HCT116 (cell line): ENCODE measurements at regions not wholly inside any gene's neighbourhood (a gene's known extent, or its start where the extent isn't known, plus 50 kb on each side); places are given as distances from the start of the nearest gene placed in this dataset.

ENCODE experiments used
- ATAC-seq: fragments of 200-7000 bp; cut with Tn5 transposase; 2 replicates; pipeline ENCODE4 v1.9.1; 2020; ENCODE audit warnings: mild to moderate bottlenecking, moderate library complexity
- BruUV-seq: library from RNA; stranded (reverse); fragments of 400-500 nt; replicated peaks from 2 replicates; lab custom pipeline; 2021; lab: Mats Ljungman, UMichigan
- CTCF ChIA-PET: fragments of 300-600 bp; sonication (Branson Sonifier 250); formaldehyde crosslinking; loops from one replicate; lab custom pipeline; 2021; ENCODE audit warnings: antibody characterized with exemption; lab: Charles Lee
- POLR2A ChIA-PET: fragments of 300-600, 350-600 bp; sonication (Branson Sonifier 250); formaldehyde crosslinking; loops from one replicate; lab custom pipeline; 2021; ENCODE audit warnings: antibody characterized with exemption; lab: Charles Lee
- RAD21 ChIA-PET, 2 experiments: fragments of 300-600 bp; sonication (Branson Sonifier 250); formaldehyde crosslinking; loops; one replicate each; lab custom pipeline; 2023; ENCODE audit warnings: low total read pairs in 2 of 2; ENCODE audit not compliant: uncharacterized antibody in 2 of 2, unreplicated experiment in 2 of 2, low non-redundant PET in 1 of 2; lab: Charles Lee
- DNase-seq: peaks from one replicate; pipeline ENCODE4 v3.0.0-alpha.2; 2010; ENCODE audit warnings: low read depth, low spot score
- H2AFZ ChIP-seq: fragments of 200-600 bp; shearing (Covaris generic), sonication (generic); 2 replicates; pipeline ENCODE4 v1.6.1; 2017; ENCODE audit warnings: low read depth, mixed run types, mixed read lengths, antibody characterized with exemption, low read length; ENCODE audit not compliant: poor library complexity, severe bottlenecking
- H3K27ac ChIP-seq: 2 replicates; pipeline ENCODE4 v1.5.1; 2012; ENCODE audit warnings: low read depth, low read length
- H3K27me3 ChIP-seq: fragments of 200-600 bp; sonication (generic); 2 replicates; pipeline ENCODE4 v1.6.1; 2016; ENCODE audit warnings: mixed run types, low read length, mixed read lengths; ENCODE audit not compliant: insufficient read depth
- H3K36me3 ChIP-seq, 2 experiments: fragments of 200-500 bp in 1 of 2; fragments of 200-600 bp in 1 of 2; sonication (Bioruptor generic) in 1 of 2; sonication (generic) in 1 of 2; 2 replicates each; pipeline versions ENCODE4 v1.5.1 to v1.6.1; 2014 to 2016; ENCODE audit warnings: low read length in 2 of 2, inconsistent platforms in 1 of 2, mixed read lengths in 1 of 2, mixed run types in 1 of 2; ENCODE audit not compliant: insufficient read depth in 2 of 2, control insufficient read depth in 1 of 2
- H3K4me1 ChIP-seq, 2 experiments: fragments of 200-600 bp in 1 of 2; sonication (generic) in 1 of 2; 2 replicates each; pipeline versions ENCODE4 v1.5.1 to v1.6.1; 2012 to 2017; ENCODE audit warnings: low read length in 2 of 2, inconsistent platforms in 1 of 2, mild to moderate bottlenecking in 1 of 2, mixed read lengths in 1 of 2, mixed run types in 1 of 2, moderate library complexity in 1 of 2; ENCODE audit not compliant: insufficient read depth in 2 of 2, control insufficient read depth in 1 of 2
- H3K4me2 ChIP-seq: fragments of 200-600 bp; sonication (generic); 2 replicates; pipeline ENCODE4 v1.6.1; 2017; ENCODE audit warnings: mixed run types, low read length, mixed read lengths
- H3K4me3 ChIP-seq, 2 experiments: fragments of 200-600 bp in 1 of 2; sonication (generic) in 1 of 2; replicated peaks in 1 of 2; 2 replicates each; pipeline ENCODE4 v1.5.1; 2011 to 2016; ENCODE audit warnings: low read length in 2 of 2, control low read depth in 1 of 2, low read depth in 1 of 2, mild to moderate bottlenecking in 1 of 2, mixed read lengths in 1 of 2, mixed run types in 1 of 2
- H3K79me2 ChIP-seq: fragments of 200-600 bp; sonication (generic); 2 replicates; pipeline ENCODE4 v1.6.1; 2017; ENCODE audit warnings: mild to moderate bottlenecking, mixed run types, low read length, moderate library complexity, mixed read lengths; ENCODE audit not compliant: insufficient read depth
- H3K9ac ChIP-seq: fragments of 200-600 bp; sonication (generic); 2 replicates; pipeline ENCODE4 v1.6.1; 2016; ENCODE audit warnings: low read length, mixed read lengths
- H3K9me2 ChIP-seq: fragments of 200-600 bp; sonication (generic), shearing (Covaris generic); 2 replicates; pipeline ENCODE4 v1.6.1; 2017; ENCODE audit warnings: mixed run types, mild to moderate bottlenecking, moderate library complexity; ENCODE audit not compliant: insufficient read depth
- H3K9me3 ChIP-seq, 2 experiments: fragments of 200-500 bp in 1 of 2; fragments of 200-600 bp in 1 of 2; sonication (Bioruptor generic) in 1 of 2; sonication (generic) in 1 of 2; 2 replicates each; pipeline ENCODE4 v1.6.1; 2014 to 2017; ENCODE audit warnings: low read length in 2 of 2, mixed read lengths in 2 of 2, inconsistent platforms in 1 of 2, low read depth in 1 of 2, mild to moderate bottlenecking in 1 of 2, mixed run types in 1 of 2, moderate library complexity in 1 of 2; ENCODE audit not compliant: control insufficient read depth in 1 of 2, insufficient read depth in 1 of 2
- H4K20me1 ChIP-seq: fragments of 200-600 bp; sonication (generic), shearing (Covaris generic); 2 replicates; pipeline ENCODE4 v1.6.1; 2017; ENCODE audit warnings: mixed run types, mild to moderate bottlenecking, moderate library complexity; ENCODE audit not compliant: insufficient read depth
- CTCF ChIP-seq, 3 experiments: fragments of 200-600 bp in 1 of 3; sonication (generic) in 1 of 3; IDR thresholded peaks in 2 of 3; conservative IDR thresholded peaks in 1 of 3; 2 replicates each; pipeline ENCODE4 v1.5.1; 2012 to 2017; ENCODE audit warnings: low read depth in 2 of 3, low read length in 2 of 3, antibody characterized with exemption in 1 of 3, borderline replicate concordance in 1 of 3, control low read depth in 1 of 3, mild to moderate bottlenecking in 1 of 3, mixed read lengths in 1 of 3, mixed run types in 1 of 3, moderate library complexity in 1 of 3; ENCODE audit not compliant: insufficient read depth in 1 of 3
- EGR1 ChIP-seq: IDR thresholded peaks from 2 replicates; pipeline ENCODE4 v1.6.1; 2012; ENCODE audit warnings: low read depth
- ELF1 ChIP-seq: IDR thresholded peaks from 2 replicates; pipeline ENCODE4 v1.6.1; 2012; ENCODE audit warnings: low read depth, borderline replicate concordance
- FOSL1 ChIP-seq: IDR thresholded peaks from 2 replicates; pipeline ENCODE4 v1.6.1; 2012; ENCODE audit warnings: low read depth
- JUND ChIP-seq: IDR thresholded peaks from 2 replicates; pipeline ENCODE4 v1.6.1; 2012
- POLR2A ChIP-seq: IDR thresholded peaks from 2 replicates; pipeline ENCODE4 v1.7.0; 2011; ENCODE audit warnings: borderline replicate concordance; ENCODE audit not compliant: insufficient read depth, insufficient read length; ENCODE audit errors: extremely low read depth
- RAD21 ChIP-seq: IDR thresholded peaks from 2 replicates; pipeline ENCODE4 v1.6.1; 2012; ENCODE audit warnings: low read depth, mild to moderate bottlenecking
- REST ChIP-seq: IDR thresholded peaks from 2 replicates; pipeline ENCODE4 v1.6.1; 2012; ENCODE audit warnings: low read depth
- YY1 ChIP-seq: IDR thresholded peaks from 2 replicates; pipeline ENCODE4 v1.6.1; 2011; ENCODE audit warnings: low read length, low read depth, moderate library complexity, mild to moderate bottlenecking; ENCODE audit not compliant: insufficient replicate concordance; ENCODE audit errors: extremely low read depth
- ZFX ChIP-seq: fragments of 450-650 bp; IDR thresholded peaks from 2 replicates; pipeline ENCODE4 v1.6.1; 2017
- intact Hi-C: fragments of 100-400 bp; cut with micrococcal nuclease; formaldehyde crosslinking; loops from 2 replicates; pipeline ENCODE4 v1.10.0; 2022

DNA sequence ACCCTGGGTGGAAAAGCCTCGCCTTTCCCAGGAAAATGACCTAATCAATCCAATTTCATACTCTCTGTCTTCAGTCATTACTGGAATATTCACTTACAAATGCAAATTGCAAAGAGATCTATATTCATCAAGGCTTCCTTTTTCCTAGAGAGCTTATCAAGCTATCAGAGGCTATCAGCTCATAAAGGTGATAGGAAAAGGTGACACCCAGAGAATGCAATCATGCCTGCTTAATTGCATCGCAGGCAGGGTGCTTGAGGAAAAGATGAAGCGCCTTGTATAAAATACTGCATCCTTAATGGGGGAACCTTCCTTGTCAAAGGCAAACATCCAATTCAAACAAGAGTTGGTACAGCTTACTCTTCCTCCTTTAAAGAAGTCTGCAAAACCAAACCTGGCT, 59.7 kb downstream of the SHANK2 start:
- ATAC-seq = no peak

More for the DNA sequence above, 59.7 kb downstream of the SHANK2 start:
- TF ChIP-seq REST (no peak), POLR2A (no peak), CTCF (IDR thresholded peaks at IDR 0.05 in 2 of 3, conservative IDR thresholded peaks at IDR 0.05 in 1 of 3; ENCODE audit: borderline replicate concordance in 1 of 3, insufficient read depth in 1 of 3, low read depth in 2 of 3, low read length in 2 of 3) (no peak), JUND (no peak), ELF1 (no peak), FOSL1 (no peak), RAD21 (no peak), YY1 (no peak), ZFX (no peak), EGR1 (no peak)
- Histone ChIP-seq H2AFZ (no peak overlapping the region), H3K27me3 (no peaks in the 10 kb centered on the region), H3K9ac (no peak overlapping the region), H3K4me1 (peaks cover 0 to under 1% of the 10 kb centered on the region in 2 experiments; a peak in 1 of 4 replicates), H3K27ac (no peak overlapping the region), H3K36me3 (no peaks in the 10 kb centered on the region), H3K4me2 (no peak overlapping the region), H3K9me2 (no peaks in the 10 kb centered on the region), H3K4me3 (no peak overlapping the region), H3K9me3 (no peaks in the 10 kb centered on the region), H4K20me1 (no peaks in the 10 kb centered on the region), H3K79me2 (no peaks in the 10 kb centered on the region)
- CTCF ChIA-PET = no interaction called here
- POLR2A ChIA-PET = no interaction called here
- BruUV-seq = no TSS peak
- RAD21 ChIA-PET = no interaction called here
- DNase-seq = no peak
- intact Hi-C loops = no loop called here
